GM19467 (cell line): ENCODE measurements at regions not wholly inside any gene's neighbourhood (a gene's known extent, or its start where the extent isn't known, plus 50 kb on each side); places are given as distances from the start of the nearest gene placed in this dataset.
"Not testable (repeated sequence)": the region's sequence is repeated elsewhere in the genome, so short reads cannot be mapped to it uniquely, and the experiment has no call there.

Source experiments
- ATAC-seq: cut with Tn5 transposase; IDR thresholded peaks from one replicate; pipeline ENCODE4 v1.9.1; 2021; ENCODE audit warnings: mild to moderate bottlenecking, moderate library complexity; ENCODE audit not compliant: unreplicated experiment

DNA sequence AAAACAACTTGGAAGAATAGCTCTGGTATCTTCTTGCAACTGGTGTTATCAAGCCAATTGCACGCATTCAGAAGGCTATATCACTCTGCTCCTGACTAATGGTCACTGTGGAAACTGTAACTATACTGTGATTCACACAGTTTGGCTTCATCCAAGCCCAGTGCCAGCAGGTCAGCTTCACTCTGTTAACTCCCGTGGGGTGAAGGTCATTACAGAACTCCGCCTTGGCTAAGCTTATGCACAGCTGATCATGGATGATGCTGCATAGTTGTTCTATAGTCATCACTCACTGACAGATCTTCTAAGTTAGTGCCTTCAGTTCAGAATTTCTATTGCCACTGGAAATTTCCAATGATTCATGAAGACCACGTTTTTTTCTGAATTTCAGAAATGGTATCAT, 497.2 kb upstream of the NETO1 start:
- ATAC-seq: no peak

DNA sequence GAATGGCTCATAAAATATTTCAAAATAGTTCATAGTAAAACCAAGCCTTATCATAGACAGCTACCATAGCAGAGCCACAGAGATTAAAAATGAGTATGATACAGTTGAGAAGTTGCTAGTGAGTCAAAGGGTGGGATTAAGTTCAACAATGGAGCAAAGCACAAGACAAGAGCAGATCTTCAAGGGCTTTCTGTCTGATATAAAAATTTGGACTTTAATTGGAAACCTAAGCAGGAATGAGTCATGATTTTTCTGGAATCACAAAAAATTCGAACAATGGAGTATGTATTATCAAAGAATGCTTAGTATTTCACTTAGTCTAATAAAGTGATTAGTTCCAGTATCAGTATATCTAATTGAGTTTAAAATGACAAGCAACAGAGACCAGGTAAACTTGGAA, 487.3 kb upstream of the NETO1 start:
- no peak for ATAC-seq

DNA sequence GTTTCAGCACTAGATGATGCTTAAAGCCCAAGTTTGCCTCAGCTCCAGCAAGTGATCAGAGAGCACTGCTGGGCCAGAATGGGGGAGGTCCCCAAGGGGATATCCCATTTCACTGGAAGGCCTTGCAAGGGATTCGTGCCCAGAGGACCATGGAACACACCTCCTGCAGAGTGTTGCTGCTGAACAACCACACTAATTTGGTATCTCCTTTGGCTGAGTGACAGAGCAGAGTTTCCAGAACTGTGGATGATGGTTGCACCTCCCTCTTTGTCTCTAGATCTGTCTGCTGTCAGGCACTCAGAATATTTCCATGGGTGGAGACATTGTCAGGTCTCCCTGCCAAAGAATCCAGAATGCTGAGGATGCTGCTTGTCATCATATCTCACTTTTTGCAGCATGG, 484.8 kb upstream of the NETO1 start:
- no peak for ATAC-seq

DNA sequence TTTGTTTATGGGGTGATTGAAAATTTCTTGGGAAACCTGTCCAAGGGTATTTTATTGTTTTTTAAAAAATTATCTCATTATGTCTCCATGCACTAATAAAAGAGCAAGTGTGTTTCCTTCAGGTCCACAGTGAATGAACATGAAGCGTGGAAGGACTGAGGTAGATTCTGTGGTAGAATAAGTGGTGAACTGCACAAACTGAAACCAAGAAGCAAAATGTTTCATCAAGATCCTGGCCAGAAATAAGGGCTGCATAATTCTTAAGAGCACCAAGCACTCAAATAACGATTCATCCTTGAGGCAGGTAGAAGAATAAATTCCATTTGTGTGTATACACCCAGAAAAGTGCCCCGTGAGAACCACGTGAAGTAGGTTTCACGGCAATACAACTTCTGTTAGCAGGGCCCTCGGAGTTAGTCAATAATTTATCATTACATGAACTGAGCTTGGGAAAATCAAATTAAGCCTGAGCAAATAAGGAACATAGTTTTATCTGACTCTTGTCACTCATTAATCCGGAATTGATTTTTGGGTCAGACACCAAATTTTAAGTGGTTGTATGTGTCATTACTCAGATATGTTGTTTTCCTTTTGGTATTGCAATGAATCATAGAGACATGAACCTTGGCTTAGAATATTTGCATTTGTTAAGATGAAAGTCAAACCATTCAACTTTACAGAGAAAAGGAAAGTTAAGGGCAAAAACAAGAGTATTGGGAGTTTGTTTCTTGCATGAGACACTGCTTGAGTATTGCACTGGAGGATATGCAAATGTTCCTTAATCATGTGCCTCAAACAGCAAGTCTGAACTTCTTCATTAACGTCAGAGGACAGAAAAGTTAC, 472.6 kb upstream of the NETO1 start:
- ATAC-seq: no peak

DNA sequence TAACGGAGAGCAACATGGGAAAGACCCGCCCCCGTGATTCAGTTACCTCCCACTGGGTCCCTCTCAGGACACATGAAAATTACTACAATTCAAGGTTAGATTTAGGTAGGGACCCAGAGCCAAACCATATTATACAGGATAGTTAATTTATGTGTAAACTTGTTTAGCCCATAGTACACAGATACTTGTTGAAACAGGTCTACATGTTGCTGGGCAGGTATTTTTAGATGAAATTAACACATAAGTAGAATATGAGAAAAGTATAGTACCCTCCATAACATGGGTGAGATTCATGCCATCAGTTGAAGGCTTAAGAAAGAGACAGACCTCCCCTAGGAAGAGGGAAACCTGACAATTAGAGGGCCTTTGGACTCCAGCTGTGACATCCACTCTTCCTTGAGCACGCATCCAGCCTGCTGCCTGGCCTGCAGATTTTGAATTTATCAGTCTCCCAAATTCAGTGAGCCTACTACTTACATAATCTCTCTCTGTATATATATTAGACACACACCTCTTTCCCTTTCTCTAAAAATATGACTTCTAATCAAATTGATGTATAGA, 463.5 kb upstream of the NETO1 start:
- ATAC-seq: no peak

DNA sequence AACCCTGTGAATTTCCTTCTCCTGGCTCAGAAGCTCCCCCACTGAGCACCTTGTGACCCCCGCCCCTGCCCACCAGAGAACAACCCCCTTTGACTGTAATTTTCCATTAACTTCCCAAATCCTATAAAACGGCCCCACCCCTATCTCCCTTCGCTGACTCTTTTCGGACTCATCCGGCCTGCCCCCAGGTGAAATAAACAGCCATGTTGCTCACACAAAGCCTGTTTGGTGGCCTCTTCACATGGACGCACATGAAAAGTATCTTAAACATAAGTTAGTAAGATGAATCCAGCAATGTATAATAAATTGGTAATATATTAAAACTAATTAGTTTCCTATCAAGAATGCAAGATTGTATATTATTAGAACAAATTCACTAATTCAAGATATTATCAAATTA, 462.3 kb upstream of the NETO1 start:
- ATAC-seq: not testable (repeated sequence)

DNA sequence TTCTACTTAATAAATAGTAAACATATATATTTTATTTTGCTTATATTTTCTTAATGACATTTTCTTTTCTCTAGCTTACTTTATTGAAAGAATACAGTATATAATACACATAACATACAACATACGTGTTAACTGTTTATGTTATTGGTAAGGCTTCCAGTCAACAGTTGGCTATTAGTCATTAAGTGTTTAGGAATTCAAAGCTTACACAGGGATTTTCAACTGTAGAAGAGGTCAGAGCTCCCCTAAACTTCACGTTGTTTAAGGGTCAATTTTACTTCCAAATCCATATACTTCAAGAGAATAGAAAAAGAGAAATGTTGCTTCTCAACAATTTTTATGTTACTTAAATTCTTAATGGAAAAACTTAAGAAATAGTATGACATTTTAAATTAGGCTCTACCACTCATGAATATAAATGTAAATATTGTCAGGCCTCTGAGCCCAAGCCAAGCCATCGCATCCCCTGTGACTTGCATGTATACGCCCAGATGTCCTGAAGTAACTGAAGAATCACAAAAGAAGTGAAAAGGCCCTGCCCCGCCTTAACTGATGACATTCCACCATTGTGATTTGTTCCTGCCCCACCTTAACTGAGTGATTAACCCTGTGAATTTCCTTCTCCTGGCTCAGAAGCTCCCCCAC, 456.5 kb upstream of the NETO1 start:
- not testable (repeated sequence) for ATAC-seq

DNA sequence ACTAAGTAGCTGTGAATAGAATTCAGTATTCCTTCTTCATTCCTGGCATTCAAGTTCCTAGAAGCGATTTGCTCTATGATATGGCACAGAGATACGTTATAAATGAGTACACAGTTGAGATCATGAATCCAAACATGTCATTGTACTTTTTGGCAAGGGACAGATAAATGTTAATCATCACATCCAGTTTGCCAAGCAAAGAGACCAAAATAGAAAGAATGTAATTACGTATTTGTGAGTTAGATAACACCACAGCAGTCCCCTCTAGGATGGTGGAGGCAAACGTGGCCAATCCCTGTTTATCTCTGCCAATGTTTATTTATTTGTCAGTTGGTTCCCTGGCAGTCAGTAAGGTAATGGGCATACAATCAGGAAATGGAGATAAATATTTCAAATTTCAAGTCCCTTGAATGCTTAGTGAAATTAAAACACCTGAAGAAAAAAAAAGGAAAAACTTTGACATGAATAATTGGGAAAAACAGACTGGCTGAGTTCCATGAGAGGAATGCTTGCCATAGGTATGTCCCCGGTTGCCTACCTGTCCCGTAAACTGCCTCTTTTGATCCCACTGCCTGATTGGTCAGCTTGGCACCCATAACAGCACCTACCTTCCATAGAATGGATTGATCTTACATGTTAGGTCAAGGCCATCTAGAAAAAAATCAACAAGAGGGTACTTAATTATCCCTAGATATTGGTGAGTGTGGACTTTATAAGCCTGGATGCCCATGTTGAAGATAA, 451.1 kb upstream of the NETO1 start:
- ATAC-seq: no peak

DNA sequence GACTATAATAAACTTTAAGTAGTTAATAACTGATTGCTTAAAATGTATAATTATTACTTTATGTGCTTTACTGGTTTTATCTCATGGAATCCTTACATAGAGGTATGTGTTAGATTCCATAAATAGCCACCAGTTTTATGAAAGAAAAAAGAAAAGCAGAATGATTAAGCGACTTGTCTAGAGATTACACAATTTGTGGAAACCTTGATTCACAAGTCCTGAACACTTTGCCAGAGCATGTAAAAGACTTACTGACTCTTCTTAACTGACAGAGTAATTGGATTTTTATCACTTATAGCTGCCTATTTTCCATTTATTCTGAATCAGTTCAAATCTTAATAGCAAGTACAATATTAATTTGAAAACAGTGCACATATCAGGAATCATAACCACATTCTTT, 448.7 kb upstream of the NETO1 start:
- no peak for ATAC-seq

DNA sequence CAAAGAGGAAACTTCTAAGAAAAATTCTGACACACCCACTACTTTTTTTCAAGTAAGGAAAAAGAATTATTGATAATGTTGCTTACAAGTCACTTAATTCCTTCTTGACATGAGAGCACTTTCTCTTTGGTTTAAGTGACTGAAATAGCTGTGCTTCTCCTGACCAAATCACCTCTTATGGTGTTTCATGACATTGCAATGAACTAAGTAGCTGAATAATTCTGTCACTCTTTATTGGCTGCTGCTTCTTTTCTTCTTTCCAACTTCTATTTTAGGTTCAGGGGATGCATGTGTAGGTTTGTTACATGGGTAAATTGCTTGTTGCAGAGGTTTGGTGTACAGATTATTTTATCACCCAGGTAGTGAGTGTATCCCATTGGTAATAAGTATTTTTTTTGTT, 447.6 kb upstream of the NETO1 start:
- ATAC-seq: no peak

DNA sequence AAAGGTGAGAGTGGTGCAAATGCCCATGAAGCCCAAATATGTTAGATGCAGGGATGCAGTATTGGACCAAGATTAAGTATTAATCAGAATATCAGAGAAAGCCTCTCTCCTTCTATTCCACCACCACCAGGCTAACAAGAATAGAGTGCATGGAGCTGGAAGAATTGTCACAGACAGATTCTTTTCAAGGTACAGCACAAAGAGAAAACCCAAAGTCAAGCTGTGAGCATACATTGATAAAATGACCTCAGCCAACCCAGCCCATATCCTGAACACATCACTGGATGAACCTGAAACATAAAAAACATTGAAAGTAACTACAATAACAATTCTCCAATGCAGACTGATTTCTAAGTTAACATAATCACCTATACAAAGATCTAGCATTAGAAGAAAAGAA, 445.7 kb upstream of the NETO1 start:
- ATAC-seq: no peak

DNA sequence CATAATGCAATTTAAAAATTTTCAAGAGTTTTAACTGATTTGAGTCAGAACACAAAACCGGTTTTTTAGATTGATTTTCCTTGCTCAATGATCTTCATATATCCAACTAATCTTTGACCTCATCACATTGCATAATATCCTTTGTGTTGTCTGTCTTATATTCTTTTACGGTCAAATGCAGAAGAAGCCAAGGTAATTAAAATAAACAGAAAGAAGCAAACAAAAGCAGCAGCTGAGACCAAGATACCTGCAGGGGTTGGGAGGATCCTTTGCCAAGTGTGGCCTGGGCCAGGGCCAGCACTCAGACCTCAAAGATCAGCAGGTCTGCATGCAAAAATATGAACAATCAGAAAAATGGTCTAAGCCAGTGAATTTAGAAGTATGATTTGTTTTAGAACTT, 428.9 kb upstream of the NETO1 start:
- ATAC-seq: no peak

DNA sequence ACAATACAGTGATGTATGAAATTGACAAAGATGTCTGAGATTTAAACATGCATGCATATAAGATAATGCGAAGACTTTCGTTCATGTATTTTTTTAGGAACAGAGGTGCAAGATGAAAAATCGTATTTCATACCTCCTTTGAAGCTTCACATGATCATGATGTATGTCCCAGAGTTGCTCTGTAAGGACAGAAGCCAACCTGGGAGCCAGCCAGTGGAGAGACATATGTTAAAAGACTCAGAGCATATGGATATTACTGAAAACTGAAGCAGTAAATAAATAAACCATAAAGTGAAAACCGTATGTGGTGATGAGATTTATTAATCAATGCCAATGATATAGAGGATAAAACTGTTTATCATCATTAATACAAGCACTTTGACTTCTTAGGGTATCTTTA, 424.4 kb upstream of the NETO1 start:
- no peak for ATAC-seq

DNA sequence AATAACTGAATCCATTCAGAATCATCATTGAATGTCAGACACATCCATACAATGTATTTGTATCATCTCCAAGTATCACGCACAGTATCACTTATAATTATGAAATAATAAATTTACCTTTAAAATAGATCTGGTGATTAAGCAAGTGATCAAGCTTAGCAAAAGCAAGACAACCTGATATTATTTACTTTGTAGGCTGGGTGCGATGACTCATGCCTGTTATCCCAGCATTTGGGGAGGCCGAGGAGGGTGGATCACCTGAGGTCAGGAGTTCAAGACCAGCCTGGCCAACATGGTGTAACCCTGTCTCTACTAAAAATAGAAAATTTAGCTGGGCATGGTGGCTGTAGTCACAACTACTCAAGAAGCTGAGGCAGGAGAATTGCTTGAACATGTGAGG, 421.0 kb upstream of the NETO1 start:
- ATAC-seq: no peak

DNA sequence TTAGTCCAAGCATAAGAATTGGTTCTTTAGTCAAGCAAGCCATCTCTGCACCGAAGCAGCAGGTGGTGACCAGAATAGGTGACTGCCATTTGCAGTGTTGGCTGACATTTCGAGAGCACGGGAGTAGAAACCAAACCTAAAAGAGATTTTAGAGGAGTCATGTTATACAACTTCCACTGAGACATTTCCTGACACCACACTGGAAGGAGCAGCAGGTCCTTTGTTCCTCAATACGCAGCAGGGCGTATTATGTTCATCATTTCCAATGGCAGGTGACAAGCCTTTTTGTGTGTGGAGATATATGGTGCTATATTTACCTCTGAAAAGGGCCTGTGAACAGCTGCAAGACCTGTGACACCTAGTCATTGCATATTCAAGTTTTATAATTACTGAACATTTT, 418.8 kb upstream of the NETO1 start:
- ATAC-seq: no peak

DNA sequence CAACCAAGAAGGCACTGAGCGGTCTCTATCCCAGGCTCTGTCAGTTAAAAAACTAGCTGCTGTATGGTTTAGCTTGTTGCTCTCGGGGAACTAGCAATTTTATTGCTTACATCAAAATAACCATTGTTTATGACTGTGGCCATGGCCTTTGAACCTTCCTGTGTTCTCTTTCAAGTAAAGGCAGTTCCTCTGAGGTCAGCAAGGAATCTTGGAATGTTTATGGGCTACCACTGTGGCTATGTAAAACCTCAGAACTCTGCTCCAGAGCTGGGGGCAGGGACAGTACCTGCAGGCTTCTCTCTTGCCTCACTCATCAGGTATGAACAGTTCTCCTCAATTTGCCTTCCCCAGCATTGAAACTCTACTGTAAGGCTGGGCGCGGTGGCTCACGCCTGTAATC, 416.0 kb upstream of the NETO1 start:
- ATAC-seq: no peak

DNA sequence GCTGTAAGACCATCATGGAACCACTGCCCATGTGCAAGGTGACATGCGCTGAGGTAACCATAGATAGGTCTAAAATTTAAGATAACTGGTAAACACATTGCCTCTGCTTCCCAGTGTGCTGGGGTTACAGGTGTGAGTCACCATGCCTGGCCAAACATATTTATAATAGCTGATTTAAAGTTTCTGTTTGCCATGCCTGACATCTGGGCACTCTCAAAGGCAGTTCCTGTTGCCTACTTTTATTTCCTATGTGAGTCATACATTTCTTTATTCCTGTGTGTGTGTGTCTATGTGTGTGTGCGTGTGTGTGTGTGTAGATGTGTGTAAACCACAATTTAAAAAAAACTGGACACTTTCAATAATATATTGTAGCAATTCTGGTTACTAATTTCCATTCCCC, 415.2 kb upstream of the NETO1 start:
- ATAC-seq: no peak

DNA sequence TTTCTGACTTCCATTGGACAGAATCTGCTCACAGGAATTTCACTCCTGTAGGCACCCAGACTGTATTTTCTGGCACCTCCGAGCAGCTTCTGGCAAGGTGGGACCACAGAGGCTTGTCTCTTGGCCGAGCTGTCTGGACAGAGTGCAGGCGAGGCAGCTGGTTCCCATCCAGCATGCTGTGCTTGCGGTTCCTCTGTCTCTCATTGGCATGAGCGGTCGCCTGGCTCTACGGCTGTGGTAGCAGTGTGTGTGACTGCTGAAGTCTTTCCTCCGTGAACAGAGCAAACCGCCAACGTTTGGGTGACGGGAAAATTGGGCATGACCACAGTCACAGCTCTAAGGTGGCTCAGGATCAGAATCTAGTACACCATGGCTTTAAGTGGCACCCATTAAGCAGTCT, 411.7 kb upstream of the NETO1 start:
- no peak for ATAC-seq

DNA sequence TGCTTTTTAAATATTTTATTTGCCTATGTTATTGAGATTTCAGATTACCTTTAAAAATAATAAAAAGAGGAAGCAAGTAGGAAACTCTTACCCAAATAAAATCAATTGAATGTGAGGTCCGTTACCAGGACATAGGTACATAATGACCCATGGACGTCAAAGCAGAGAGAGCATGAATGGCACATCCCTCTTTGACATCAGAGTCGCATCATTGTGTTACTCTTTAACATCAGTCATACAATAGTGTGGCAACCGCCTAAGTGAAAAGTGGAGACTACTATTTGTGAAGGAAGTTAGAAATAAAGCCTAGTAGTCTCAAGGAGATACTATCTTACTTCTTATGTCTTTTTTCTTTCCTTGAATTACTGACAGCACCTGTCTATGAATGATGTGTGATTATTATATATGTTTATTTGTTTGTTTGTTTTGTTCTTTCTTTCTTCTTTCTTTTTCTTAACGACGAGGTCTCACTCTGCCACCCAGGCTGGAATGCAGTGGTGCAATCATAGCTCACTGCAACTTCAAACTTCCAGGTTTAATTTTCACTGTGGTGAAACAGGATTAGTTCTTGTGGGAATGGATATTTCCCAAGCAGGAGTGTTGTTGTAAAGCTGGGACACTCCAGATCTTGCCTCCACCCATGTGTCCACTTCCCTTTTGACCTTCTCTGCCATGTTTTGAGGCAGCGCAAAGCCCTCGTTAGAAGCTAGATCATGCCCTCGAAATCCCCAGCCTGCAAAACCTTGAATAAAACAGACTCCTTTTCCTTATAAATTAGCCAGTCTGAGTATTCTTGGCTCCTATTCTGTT, 407.2 kb upstream of the NETO1 start:
- no peak for ATAC-seq

DNA sequence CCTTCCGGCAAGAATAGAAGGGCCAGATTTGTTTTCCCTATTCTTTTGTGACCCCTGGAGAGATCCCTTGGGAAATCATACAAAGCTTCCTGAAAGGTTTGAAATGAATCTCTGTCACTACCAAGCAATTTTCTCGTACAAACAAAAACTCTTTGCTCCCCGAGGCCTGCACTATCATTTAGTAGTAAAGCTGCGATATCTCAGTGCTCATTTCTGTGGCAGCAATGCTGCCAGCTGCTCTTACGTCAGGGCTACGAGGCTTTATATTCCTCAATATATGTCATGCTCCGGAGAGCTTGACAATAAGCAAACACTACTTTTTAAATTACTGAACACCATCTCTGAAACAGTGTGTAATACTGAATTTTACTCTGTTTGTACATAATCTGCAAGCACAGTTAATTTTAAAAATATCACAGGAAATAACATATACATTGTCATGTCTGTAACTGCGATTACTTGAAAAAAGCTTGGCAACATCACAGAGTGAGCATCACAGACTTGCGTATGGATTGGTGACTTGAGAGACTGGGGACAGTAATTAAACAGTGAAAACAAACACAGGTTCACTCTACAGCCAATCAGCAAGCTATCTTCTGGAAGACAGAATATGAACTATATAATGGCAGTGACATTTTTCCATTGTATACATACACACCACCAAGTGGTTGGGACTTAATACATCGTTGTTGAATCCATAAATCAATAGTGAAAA, 403.3 kb upstream of the NETO1 start:
- no peak for ATAC-seq
